Astrocyte (in vitro differentiated cells and primary cell): ENCODE measurements at regions not wholly inside any gene's neighbourhood (a gene's known extent, or its start where the extent isn't known, plus 50 kb on each side); places are given as distances from the start of the nearest gene placed in this dataset.

Experiments
- DNase-seq: peaks from one replicate; pipeline ENCODE4 v3.0.0-alpha.2; 2010; ENCODE audit warnings: low read depth
- FAIRE-seq: peaks from 2 replicates; lab custom pipeline; 2011; peaks lifted over from hg19 to GRCh38; lab: Jason Lieb, UNC
- H2AFZ ChIP-seq: 2 replicates; pipeline ENCODE4 v1.6.0; 2012; ENCODE audit warnings: low read depth, low read length, inconsistent platforms
- H3K27ac ChIP-seq: 2 replicates; pipeline ENCODE4 v1.5.1; 2011; ENCODE audit warnings: low read depth, low read length, inconsistent platforms
- H3K27me3 ChIP-seq: 2 replicates; pipeline ENCODE4 v1.6.0; 2011; ENCODE audit warnings: low read length, inconsistent platforms; ENCODE audit not compliant: insufficient read depth
- H3K36me3 ChIP-seq: 2 replicates; pipeline ENCODE4 v1.5.1; 2011; ENCODE audit warnings: low read length, inconsistent platforms; ENCODE audit not compliant: insufficient read depth
- H3K4me1 ChIP-seq: 2 replicates; pipeline ENCODE4 v1.5.1; 2011; ENCODE audit warnings: low read length, inconsistent platforms; ENCODE audit not compliant: insufficient read depth
- H3K4me2 ChIP-seq: 2 replicates; pipeline ENCODE4 v1.6.0; 2012; ENCODE audit warnings: low read length, inconsistent platforms
- H3K4me3 ChIP-seq: 2 replicates; pipeline ENCODE4 v1.5.1; 2011; ENCODE audit warnings: low read depth, mild to moderate bottlenecking, low read length, inconsistent platforms; ENCODE audit not compliant: insufficient read depth
- H3K79me2 ChIP-seq: 2 replicates; pipeline ENCODE4 v1.6.0; 2012; ENCODE audit warnings: mild to moderate bottlenecking, low read length, inconsistent platforms; ENCODE audit not compliant: insufficient read depth
- H3K9ac ChIP-seq: 2 replicates; pipeline ENCODE4 v1.6.0; 2012; ENCODE audit warnings: mild to moderate bottlenecking, low read length, inconsistent platforms
- H3K9me3 ChIP-seq: 2 replicates; pipeline ENCODE4 v1.5.1; 2012; ENCODE audit warnings: low read depth, mild to moderate bottlenecking, low read length, inconsistent platforms; ENCODE audit not compliant: insufficient read depth
- H4K20me1 ChIP-seq: 2 replicates; pipeline ENCODE4 v1.6.0; 2012; ENCODE audit warnings: low read length, inconsistent platforms; ENCODE audit not compliant: insufficient read depth
- H3K27ac Mint-ChIP-seq: one replicate; pipeline ENCODE4 v1.8.0; 2021; ENCODE audit warnings: mild to moderate bottlenecking, mixed read lengths; ENCODE audit not compliant: unreplicated experiment
- H3K27me3 Mint-ChIP-seq: one replicate; pipeline ENCODE4 v1.8.0; 2021; ENCODE audit warnings: low read depth, mixed read lengths; ENCODE audit not compliant: unreplicated experiment
- H3K36me3 Mint-ChIP-seq: one replicate; pipeline ENCODE4 v1.8.0; 2021; ENCODE audit warnings: low read depth, mixed read lengths; ENCODE audit not compliant: unreplicated experiment
- H3K4me1 Mint-ChIP-seq: one replicate; pipeline ENCODE4 v1.8.0; 2021; ENCODE audit warnings: low read depth, mixed read lengths; ENCODE audit not compliant: unreplicated experiment
- H3K4me3 Mint-ChIP-seq: one replicate; pipeline ENCODE4 v1.8.0; 2021; ENCODE audit warnings: mild to moderate bottlenecking, moderate library complexity, mixed read lengths; ENCODE audit not compliant: unreplicated experiment
- H3K9me3 Mint-ChIP-seq: one replicate; pipeline ENCODE4 v1.8.0; 2021; ENCODE audit warnings: mild to moderate bottlenecking, mixed read lengths; ENCODE audit not compliant: unreplicated experiment
- CTCF ChIP-seq: IDR thresholded peaks from 2 replicates; pipeline ENCODE4 v1.5.1; 2011; ENCODE audit warnings: low read depth, mild to moderate bottlenecking, inconsistent platforms, low read length, moderate library complexity; ENCODE audit not compliant: insufficient read depth
- EZH2 ChIP-seq: IDR thresholded peaks from 2 replicates; pipeline ENCODE4 v1.6.1; 2012; ENCODE audit warnings: mild to moderate bottlenecking, low read length, inconsistent platforms; ENCODE audit not compliant: insufficient read depth

DNA sequence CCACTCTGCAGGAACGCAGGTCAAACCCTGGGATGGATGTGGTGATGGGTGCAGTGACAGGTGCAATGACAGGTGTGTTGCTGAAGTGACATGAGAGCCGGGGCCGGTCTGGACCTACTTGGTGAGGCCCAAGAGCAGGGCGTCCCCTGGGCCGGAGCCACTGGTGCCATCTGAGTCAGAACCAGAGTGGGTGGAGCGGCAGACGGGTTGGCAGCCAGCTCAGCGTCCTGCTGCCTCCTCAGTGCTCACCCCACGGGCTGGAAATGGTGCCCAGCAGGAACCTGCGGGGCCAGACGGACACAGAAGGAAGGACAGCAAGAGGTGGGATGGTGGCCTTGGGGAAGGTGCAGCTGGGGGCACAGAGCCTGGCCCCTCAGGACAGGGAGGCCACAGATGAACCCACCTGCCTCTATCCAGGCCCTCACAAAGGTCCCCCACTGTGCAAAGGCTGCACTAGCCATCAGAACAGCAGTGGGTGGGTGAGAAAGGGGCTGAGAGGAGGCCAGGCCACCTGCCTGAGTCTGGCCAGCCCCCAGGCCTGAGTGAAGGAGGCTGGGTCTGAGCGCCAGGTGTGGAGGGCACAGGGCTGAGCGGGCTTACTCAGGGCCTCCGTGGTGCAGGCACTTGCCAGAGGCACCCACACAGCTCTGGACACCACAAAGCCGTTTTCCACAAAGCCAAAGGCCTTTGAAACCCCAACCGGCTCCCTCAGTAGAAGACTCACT, 129.0 kb upstream of the PPP2R2D start:
- H3K9me3 ChIP-seq = peaks cover 15% of the 10 kb centered on the region
- no peaks in the 10 kb centered on the region for H3K4me1 Mint-ChIP-seq
- no peaks in the 10 kb centered on the region for H4K20me1 ChIP-seq
- peaks cover 22% of the 10 kb centered on the region for H3K27me3 Mint-ChIP-seq
- TF ChIP-seq EZH2 = no peak
- no peak for TF ChIP-seq CTCF
- H3K79me2 ChIP-seq = no peaks in the 10 kb centered on the region
- H3K27me3 ChIP-seq = no peaks in the 10 kb centered on the region
- DNase-seq (no peak), FAIRE-seq (no peak)
- no peaks in the 10 kb centered on the region for H3K36me3 Mint-ChIP-seq
- no peaks in the 10 kb centered on the region for H3K36me3 ChIP-seq
- H3K4me2 ChIP-seq = no peak overlapping the region
- no peak overlapping the region for H3K9ac ChIP-seq
- H3K27ac ChIP-seq = no peak overlapping the region
- peaks cover 15% of the 10 kb centered on the region for H3K9me3 Mint-ChIP-seq
- no peak overlapping the region for H3K27ac Mint-ChIP-seq
- H3K4me3 ChIP-seq = no peak overlapping the region
- no peaks in the 10 kb centered on the region for H3K4me1 ChIP-seq
- H3K4me3 Mint-ChIP-seq = no peak overlapping the region
- no peak overlapping the region for H2AFZ ChIP-seq

DNA sequence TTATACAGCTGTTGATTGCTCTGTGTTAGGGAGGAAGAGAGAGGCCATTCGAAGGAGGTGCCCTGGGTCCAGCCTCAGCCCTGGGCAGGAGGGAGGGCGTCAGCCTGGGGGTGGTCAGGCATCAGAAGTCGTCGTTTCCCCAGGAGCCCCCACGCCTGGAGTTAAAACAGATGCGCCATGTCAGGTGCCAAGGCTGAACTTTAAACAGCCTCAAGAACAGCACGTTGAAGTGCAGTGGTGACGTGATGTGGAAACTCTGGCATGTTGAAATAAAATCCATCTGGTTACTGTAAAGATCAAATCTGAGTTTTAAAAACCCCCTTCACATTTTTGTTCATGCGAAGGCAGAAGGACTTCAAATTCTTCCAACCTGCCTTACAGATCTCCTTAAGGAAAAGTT, 128.4 kb upstream of the PPP2R2D start:
- FAIRE-seq (no peak), DNase-seq (no peak)
- no peak overlapping the region for H3K27ac ChIP-seq
- peaks cover 22% of the 10 kb centered on the region for H3K27me3 Mint-ChIP-seq
- H4K20me1 ChIP-seq = no peaks in the 10 kb centered on the region
- no peak overlapping the region for H3K9ac ChIP-seq
- H3K4me3 Mint-ChIP-seq = no peak overlapping the region
- TF ChIP-seq CTCF = no peak
- TF ChIP-seq EZH2 = no peak
- H3K4me1 ChIP-seq = no peaks in the 10 kb centered on the region
- H3K9me3 ChIP-seq = peaks cover 15% of the 10 kb centered on the region
- peaks cover 22% of the 10 kb centered on the region for H3K9me3 Mint-ChIP-seq
- H3K79me2 ChIP-seq = no peaks in the 10 kb centered on the region
- H3K27ac Mint-ChIP-seq = no peak overlapping the region
- H3K27me3 ChIP-seq = no peaks in the 10 kb centered on the region
- no peak overlapping the region for H2AFZ ChIP-seq
- peaks cover 2% of the 10 kb centered on the region for H3K36me3 Mint-ChIP-seq
- H3K4me1 Mint-ChIP-seq = no peaks in the 10 kb centered on the region
- H3K4me2 ChIP-seq = no peak overlapping the region
- no peak overlapping the region for H3K4me3 ChIP-seq
- no peaks in the 10 kb centered on the region for H3K36me3 ChIP-seq
